IPS DF 19.7 (cell line): ENCODE measurements at regions not wholly inside any gene's neighbourhood (a gene's known extent, or its start where the extent isn't known, plus 50 kb on each side); places are given as distances from the start of the nearest gene placed in this dataset.

ENCODE experiments used
- DNase-seq: peaks from one replicate; pipeline ENCODE4 v3.0.0-alpha.2; 2013; ENCODE audit warnings: low read depth, low spot score

DNA sequence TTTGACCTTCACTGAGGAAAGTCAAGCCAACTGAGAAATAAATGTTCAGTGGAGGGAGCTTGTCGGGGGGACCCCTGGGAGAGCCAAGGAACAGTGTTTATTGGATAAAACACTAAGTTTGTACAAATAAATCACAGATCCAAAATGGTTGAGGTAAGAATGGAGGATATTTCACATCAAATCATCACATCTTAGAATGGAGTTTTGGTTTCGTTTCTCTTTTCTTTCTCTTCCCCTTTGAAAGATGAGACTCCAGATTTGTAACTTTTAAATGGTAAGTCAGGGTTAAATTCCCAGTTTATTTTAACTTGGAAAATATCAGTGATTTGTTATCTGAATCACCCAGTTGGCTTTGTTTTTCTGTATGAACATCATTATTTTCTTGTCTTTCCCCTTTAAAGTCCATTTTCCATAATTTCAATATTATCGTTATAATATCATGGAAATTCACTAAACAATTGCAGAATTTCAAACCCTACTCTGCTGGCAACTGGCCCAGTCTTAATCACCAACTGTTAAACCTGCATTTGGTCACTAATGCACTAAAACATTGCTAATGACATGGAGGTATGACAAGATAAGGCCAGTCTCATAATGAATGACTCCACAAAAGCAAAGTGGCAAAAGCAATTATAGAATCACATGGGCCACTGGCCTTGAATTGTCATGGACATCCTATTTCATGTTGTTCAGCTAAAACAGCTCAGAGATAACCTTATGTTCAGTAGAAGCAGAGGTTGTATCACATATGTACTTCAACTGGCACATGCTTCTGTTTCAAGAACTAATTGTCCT is 295.1 kb downstream of the SHOX2 start:
- DNase-seq = no peak

DNA sequence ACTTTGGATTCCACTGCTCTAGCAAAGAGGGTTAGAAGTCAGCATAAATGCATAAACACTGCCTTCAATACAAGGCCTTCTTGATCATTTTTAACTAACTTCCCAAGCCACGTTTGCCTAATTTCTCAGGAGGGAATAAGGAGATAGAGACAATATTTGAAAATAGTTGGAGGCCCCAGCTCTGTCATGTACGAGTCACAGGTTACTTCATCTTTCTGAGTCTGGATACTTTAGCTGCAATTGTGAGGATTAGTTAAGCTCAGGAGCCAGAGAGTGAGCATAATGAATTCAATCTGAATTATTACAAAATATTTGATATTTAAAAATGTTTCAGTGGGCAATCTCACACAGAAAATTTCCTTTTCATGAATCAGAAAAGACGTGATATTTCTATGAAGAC is 298.9 kb downstream of the SHOX2 start:
- no peak for DNase-seq

DNA sequence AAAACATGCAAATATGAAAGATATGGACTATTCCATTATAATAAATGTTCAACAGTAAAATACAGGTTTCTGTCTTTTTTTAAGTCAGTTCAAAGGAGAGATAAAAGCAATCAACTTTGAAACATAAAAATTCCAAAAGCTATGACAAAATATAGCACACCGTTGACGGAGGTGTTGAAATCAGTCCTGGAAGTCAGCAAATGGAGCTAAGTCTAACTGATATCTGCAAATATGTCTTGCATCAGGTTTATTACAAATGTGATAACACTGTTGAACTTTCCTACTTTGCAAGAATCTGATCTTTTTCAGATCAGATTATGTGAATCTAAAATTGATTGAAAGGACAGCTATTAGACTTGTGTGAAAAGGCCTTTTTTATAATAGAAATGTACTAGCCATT is 300.7 kb downstream of the SHOX2 start:
- no peak for DNase-seq

DNA sequence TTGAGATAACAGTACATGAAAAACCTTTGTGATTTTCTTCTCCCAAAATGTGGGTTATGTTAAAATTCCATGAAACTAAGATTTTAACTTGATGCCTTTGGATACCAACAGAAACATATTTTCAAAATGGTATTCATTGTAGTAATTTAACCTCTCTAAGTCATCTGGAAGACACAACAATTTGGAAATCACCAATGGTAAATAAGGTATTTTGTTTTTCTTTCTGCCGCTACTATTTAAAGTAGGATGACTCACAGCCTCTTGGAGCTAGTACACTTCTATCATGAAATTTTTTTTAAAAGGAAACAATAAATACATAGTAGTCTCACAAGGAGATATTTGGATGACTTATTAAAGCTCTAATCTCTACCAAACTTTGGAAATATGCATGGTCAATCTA is 291.6 kb upstream of the VEPH1 start:
- DNase-seq = no peak

DNA sequence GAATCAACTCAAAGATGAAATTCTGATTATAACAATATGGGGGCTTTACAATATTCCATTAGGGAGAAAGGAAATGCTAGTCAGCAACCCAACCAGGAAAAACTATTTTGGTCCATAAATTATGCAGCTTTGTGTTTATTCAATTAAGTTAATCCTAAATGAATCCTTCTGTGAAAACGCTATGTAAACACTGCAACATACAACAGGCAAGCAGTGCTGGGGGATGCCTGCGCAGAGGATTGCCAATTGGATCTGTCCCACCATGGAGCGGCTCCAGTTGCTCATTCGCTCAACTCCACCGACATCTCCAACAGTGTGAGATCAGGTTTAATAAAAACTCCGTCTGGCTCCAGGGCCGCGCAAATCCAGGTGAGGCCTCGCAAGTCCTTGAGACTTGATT is 290.5 kb upstream of the VEPH1 start:
- no peak for DNase-seq

DNA sequence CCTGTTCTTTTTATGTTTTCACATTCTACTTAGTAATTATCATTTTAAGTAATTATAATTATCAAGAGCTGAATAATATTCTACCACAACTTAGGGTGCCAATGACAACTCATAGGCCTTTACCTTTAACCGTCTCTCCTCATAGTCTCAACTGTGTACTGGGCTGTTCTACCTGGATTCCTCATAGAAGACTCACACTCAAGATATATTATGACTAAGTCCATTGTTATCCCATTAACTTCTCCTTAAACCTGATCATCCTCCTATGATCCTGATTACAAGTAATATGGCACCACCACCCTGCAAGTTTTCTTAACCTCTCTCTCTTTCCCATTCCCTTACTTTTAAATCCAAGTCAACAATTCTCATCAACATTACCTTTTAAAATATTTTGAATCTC is 285.9 kb upstream of the VEPH1 start:
- DNase-seq = no peak

DNA sequence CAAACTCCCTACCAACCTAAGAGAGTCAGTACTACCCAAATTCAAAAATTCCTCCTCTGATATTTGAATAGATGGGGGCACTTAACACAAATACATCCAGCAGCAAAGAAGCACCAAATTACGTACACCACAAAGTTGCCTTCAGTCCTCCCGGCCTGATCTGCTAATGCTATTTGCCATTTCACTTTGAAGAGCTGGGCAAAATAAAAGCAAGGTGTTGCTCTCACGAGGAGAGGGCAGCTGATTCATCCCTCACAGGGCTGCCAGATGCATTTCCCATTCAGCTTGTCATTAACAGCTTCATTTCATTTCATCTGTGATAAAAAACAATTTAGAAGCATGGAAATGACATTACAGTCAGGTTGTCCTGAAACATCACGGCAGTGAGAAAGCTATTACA is 283.4 kb upstream of the VEPH1 start:
- no peak for DNase-seq

DNA sequence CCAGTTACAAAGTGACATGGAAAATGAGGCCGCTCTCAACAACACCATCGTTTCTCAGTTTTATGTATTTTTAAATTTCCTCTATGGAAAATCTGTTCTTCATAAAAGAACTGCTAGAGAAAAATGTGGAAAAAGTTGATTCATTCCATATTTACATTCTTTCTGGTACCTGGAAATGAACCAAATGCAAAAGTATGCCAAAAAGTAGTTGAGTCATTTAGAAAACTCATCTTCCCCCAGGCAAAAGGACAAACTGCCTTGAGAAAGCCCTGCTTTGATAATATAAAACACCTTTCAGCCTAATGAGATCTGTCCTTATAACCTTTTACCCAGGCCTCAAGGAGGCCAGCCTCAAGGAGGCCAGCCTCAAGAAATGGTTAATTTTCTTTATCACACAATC is 283.0 kb upstream of the VEPH1 start:
- DNase-seq = no peak

DNA sequence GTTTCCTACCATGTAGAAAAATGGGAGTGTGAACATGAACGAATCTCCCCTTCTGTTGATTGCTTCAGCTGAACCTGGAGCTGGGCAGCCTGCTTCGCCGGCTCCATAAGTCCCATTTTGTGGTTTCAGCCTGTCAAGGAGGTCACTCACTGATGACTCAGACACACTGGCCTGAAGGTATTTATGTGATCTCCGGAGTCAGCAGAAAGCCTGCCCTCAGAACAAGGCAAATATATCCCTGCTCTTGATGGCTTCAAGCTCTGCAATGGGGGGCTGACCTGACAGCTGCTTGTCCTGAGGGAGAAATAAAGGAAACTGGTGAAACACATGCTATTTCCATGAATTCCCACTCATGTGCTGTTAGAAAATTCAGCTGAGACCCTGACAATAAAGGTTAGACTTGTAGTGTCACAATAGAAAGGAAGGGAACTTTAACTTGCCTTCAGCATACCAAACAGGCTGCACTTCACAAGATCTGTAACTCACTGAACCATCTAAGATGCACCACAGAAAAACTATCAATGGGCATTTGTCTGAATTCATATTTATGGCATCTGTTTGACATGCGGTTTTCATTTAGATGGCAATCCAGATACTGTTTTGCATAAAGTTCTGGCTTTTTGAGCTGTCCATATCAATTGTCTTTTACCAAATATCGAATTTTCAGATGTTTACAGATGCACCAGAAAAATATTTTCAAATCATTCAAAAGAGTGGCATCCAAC is 282.0 kb upstream of the VEPH1 start:
- no peak for DNase-seq

DNA sequence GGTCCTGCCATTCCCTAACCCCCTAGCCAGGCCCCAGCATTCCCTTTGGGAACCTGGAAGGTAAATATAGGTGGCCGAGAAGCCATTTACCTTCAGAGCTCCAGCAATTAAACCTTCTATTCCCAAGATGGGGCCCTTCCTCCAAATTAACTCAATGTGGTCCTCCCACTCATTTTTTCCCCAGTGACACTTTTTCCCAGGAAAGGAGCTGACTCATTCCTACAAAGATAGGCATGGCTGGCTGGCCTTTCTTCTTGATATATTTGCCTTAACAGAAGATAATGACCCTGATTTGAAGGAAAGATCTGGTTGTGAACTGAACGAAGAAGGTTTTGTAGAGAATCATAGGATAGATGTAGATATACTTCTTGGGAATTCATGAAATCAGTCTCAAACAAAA is 279.0 kb upstream of the VEPH1 start:
- no peak for DNase-seq

DNA sequence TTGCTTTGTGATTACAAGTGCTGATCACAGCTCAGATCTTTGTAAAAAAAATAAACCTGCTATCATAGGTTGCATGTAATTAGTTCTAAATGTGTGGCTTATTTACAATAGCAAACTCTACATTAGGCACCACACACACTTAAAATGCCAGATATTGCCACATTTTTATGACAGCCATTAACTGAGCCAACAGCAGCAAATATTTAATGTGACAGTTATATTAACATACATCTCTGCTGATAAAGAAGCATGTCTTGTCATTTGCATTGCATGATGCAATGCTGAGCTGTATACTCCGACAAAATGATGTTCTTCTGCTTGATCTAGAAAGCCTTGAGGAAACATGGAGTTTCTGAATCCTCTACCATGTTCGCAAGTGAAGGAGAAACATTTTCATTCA is 273.6 kb upstream of the VEPH1 start:
- DNase-seq = no peak

DNA sequence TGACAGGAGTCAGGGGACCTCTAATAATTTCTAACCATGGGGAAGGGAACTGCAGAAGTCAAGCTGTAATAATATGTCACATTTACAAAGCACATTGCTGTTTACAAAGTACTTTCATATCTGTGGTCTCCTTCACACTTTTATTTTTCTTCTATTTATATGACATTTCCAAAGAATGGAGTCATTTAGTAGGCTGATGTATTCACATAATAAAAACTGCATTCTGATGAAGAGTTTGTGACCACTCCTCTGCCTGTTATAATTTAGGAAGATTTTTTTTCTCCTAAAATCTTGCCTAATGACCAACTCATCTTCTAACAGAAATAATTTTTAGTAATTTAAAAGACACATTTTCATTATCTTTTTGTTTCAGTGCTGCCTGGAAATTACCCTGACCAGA is 272.2 kb upstream of the VEPH1 start:
- no peak for DNase-seq

DNA sequence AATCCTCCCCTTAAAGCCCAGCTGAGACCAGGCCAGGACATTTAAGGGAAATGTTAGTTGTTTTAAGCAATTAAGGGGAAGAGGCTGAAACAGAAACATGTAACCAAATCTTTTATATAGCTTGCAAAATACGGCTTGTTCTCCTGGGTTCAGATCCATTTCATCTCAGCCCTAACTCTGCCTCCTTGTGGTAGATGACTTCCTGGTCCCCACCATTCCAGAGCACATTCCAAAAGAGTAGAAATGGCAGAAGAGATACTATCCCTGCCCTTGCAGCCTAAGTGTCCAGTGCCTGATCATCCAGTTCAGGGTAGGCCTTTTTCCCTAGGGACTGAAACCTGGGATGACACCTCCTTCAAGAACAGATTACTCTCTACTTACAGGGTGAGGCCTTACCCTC is 266.2 kb upstream of the VEPH1 start:
- DNase-seq = no peak

DNA sequence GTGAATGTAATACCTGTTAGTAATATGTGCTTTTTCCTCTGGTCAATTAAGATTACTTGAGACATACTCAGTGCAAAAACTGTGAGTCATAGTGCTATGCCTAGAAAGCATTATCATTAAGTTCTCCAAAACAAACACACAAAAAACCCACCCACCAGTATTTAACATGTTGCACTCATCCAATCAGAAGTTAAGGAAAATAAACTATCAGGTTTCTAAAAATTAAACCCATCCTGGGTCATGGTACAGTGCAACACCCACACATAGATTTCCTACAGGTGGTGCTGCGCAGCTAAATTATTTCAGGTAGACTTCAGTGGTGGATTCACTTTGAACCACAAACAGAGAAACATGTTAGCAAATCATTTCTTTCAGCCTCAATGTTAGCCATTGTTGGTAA is 264.4 kb upstream of the VEPH1 start:
- DNase-seq = no peak

DNA sequence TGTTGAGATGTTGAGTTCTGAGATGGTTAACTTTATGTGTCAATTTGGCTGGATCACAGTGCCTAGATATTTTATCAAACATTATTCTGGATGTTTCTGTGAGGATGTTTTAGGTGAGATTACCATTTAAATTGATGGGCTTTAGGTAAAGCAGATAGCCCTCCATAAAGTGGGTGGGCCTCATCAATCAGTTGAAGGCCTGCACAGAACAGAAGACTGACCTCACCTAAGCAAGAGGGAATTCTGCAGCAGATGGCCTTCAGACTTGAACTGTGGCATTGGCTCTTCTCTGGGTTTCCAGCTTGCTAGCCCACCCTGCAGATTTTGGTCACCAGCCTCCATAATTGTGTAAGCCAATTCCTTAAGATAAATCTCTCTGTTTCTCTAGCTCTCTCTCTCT is 260.4 kb upstream of the VEPH1 start:
- no peak for DNase-seq

DNA sequence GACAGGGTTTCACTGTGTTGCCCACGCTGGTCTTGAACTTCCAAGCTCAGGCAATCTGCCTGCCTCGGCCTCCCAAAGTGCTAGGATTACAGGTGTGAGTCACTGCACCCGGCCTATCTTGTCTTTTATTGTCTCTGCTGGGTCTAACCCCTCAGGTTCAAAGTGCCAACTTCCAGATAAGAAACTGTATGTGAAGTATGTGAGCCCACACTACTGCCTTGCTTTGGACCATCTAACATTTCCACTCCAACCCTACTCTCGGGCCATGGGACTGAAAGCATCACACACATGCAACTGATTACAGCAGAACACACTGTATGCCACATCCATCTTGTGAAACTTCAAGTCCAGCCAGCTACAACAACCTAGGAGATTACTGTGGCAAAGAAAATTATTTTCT is 256.1 kb upstream of the VEPH1 start:
- no peak for DNase-seq

DNA sequence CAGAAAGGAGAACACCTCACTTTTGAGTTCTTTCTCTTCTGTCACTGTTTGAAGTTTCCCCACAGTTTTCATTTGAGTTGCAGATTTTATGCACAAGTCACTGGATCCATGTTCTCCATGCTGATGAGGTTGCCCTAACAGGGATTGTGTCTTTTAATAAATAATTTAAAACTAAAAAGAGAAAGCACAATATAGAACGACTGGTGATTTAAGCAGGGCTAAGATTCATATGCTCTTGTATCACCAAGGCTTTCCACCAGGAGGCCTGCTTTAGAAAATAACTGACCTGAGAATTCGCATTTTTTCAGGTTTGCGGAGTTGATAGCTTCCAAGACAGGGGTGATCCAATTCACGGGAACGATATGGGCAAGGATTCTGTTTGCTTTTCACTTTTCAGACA is 252.0 kb upstream of the VEPH1 start:
- no peak for DNase-seq

DNA sequence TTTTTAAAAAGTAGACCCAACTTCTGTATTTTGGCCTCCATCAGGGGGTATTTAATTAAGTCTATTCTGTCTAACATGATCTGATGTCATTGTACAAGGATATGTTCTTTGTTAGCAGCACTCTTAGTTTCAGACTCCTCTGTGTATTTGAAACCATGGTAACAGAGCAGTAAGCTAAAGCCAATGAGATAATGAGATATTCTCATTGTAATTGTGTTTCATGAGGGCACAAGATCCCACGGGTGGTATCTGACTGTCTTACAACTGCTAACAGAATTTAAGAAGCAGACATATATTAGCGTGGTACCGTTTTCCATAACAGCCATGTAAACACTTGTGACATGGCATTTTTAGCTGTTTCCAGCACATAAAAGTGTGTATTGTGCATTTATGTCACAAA is 251.2 kb upstream of the VEPH1 start:
- no peak for DNase-seq

DNA sequence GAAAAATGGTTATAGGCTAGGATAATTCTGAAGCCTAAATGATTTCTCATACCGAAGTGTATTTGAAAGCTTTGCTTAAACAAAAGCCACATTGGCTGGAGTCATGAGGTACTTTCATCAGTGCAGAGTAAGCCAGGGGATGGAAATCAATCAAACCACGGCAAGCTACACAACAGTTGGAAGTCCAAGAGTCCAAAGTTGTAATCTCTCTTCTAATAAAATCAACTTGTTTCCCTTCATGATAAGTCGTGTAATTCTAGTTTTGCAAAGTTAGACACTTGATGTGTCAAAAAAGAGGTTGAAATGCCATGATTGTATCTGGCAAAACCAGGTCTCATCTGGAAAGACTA is 250.5 kb upstream of the VEPH1 start:
- no peak for DNase-seq

DNA sequence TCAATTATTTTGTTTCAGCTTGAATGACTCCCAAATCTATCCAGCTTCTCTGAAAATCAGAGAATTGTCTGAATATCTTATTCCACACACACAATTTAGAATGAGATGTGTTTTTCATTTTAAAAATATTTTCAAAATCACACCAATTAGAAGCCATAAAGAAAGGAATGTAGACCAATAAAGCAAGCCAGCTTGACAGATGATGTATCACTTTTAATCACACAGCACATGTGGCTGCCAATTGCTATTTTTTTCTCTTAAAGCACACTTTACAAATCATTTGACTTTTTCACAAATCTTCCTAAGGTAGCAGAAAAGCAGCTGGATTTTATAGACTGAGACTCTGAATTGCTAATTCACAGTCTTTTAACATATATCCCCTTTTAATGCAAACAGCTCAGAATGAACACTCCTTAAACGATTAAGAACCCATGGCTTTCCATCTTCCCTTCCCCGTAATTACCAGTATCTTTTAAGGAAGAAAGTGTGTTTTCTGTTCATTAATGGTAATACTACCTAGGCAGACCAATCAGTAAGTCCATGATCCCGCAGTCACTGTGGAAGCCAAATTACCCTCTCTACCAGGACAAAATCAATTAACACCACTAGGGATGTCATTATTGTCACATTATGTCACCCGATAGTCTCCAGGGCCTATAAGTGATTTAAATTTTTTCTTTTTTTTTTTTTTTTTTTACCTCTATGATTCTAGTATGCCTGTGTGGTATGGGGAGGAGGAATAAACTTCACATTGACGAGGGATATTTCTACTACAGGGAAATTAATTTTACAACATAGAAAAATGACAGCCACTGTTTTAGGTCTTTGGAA is 250.0 kb upstream of the VEPH1 start:
- DNase-seq = no peak

DNA sequence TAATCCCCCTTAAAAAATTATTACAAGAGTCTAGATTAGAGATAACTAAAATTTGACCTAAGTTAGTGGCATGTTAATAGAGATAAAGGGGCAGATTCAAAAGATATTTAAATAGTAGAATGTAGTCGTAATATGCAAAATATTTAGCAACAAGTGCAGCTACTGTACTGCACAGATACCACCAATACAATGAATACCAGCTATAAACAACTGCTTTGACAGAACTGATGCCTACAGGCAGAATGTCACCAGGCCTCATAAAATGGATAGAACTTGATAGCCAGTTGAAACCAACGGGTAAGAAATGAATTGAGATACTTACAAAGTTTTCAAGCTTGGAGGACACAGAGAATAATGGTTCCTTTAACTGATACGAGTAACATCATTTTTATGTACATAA is 249.3 kb upstream of the VEPH1 start:
- DNase-seq = no peak

DNA sequence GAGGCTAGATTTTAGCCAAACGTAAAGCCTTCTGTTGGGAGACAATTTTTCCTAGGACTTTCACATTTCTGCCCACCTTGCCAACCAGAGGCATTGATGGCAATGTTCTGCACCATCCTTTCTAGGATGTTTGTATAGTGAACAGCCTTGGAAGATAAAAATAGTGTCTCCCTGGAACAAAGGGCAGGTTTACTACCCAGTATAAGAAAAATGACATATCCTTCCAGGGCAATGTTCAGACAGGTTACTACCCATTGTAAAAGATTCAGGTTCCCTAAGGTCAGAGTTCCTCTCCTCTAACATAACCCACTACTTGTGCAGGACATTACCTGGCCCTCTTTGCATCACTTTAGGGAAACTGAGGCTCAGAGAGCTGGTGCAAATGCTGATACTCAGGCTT is 248.2 kb upstream of the VEPH1 start:
- DNase-seq = no peak

DNA sequence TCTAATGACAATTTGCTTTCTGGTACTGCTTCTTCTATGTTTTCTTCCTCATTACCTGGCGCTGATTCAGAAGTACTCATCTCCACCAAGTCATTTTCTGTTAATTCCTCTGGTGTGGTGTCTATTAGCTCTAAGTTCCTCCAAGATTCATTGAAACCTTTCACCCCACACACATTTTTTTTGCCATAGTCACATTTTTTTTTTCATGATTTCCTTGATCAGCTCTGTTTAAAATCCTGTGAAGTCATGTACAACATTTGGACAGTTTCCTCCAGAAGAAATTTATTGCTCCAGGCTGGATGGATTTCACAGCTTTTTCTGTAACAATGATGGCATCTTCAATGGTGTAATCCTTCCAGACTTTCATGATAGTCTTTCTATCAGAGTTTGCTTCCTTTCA is 243.2 kb upstream of the VEPH1 start:
- DNase-seq = no peak
